ENCODE measurements at regions not wholly inside any gene's neighbourhood (a gene's known extent, or its start where the extent isn't known, plus 50 kb on each side); places are given as distances from the start of the nearest gene placed in this dataset.

- TF ChIP-seq POLR2AphosphoS5 (IDR thresholded peaks at IDR 0.05; ENCODE audit: low read depth, low read length) (no peak), TAF1 (IDR thresholded peaks at IDR 0.05; ENCODE audit: borderline replicate concordance, low read depth, low read length) (no peak)
Observed at GRCh38 chr2:71926876-71927756, 220.5 kb downstream of the CYP26B1 start.
